ENCODE measurements at regions not wholly inside any gene's neighbourhood (a gene's known extent, or its start where the extent isn't known, plus 50 kb on each side); places are given as distances from the start of the nearest gene placed in this dataset.

DNA sequence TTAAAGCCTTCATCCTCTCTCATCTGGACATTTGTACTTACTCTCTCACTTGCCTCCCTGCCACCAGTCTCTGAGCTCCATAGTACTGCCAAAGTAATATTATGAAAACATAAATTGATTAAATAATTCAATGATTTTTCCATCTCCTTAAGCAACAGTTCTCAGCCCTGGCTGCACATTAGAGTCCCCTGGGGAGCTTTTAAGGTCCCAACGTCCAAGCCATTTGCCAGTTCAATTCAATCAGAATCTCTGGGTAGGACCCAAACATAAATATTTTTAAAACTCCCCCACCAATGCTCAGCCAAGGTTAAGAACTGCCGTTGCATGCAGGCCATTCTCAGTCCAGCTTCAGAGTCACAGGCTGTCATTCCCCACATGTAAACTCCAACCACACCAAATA lies 114.4 kb upstream of the BMAL1 start:
- H3K4me3 ChIP-seq (ENCODE audit: low read depth in 2 of 2, low read length in 2 of 2) = no peak overlapping the region
- no peak for ATAC-seq
- no peaks in the 10 kb centered on the region for H3K4me1 ChIP-seq (ENCODE audit: control insufficient read depth, insufficient read depth, low read length)
- DNase-seq (ENCODE audit: low read depth, low spot score) = no peak
- intact Hi-C loops (cut with micrococcal nuclease; ENCODE audit: unreplicated experiment) (no loop called here), in situ Hi-C loops (cut with HindIII; ENCODE audit: low pct_unique_long_range_greater_than_20kb, low sequenced_read_pairs) (no loop called here)
- H3K27me3 ChIP-seq (ENCODE audit: control insufficient read depth, insufficient read depth, low read length) = peaks cover 8% of the 10 kb centered on the region
- TF ChIP-seq SIN3A (IDR thresholded peaks at IDR 0.05; ENCODE audit: borderline replicate concordance, insufficient read depth, low read depth, low read length) (no peak), CTCF (IDR thresholded peaks at IDR 0.05) (no peak), TCF7L2 (IDR thresholded peaks at IDR 0.05; ENCODE audit: low read depth, low read length) (no peak)
- POLR2A ChIA-PET = no interaction called here
- no peaks in the 10 kb centered on the region for H3K9me3 ChIP-seq (ENCODE audit: control insufficient read depth, insufficient read depth, low read depth, low read length)
- CTCF ChIA-PET = no interaction called here
- no TSS peak for BruUV-seq (replicated peaks)
- no peaks in the 10 kb centered on the region for H3K36me3 ChIP-seq (ENCODE audit: control insufficient read depth, insufficient read depth, low read length)
- H3K27ac ChIP-seq (ENCODE audit: low read length) = no peak overlapping the region

DNA sequence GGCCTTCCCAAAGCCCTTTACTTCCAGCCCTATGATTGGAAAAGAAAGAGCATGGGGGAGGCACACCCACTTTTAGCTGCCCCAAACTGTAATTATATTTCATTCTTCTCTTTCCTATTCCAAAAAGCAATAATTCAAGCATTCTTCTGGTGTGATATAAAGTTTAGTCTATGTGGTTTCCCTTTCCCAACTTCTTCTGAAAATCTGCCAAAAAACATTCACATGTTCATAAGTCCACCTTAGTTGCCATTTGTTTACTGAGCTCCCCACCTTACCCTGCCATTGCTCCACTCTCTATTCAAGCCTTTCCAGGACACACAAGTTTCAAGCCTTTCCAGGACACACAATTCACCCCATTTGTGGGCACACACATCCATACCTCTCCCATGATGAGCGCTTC lies 111.6 kb upstream of the BMAL1 start:
- CTCF ChIA-PET = no interaction called here
- no TSS peak for BruUV-seq (replicated peaks)
- DNase-seq (ENCODE audit: low read depth, low spot score) (no peak), ATAC-seq (no peak)
- peaks cover 3% of the 10 kb centered on the region; the same call in 1 of the 2 replicates for H3K27me3 ChIP-seq (ENCODE audit: control insufficient read depth, insufficient read depth, low read length)
- H3K4me3 ChIP-seq (ENCODE audit: low read depth in 2 of 2, low read length in 2 of 2) = no peak overlapping the region
- no peaks in the 10 kb centered on the region for H3K4me1 ChIP-seq (ENCODE audit: control insufficient read depth, insufficient read depth, low read length)
- no peak overlapping the region for H3K27ac ChIP-seq (ENCODE audit: low read length)
- intact Hi-C loops (cut with micrococcal nuclease; ENCODE audit: unreplicated experiment) = no loop called here
- no peak for TF ChIP-seq TCF7L2 (IDR thresholded peaks at IDR 0.05; ENCODE audit: low read depth, low read length)
- no peak for TF ChIP-seq SIN3A (IDR thresholded peaks at IDR 0.05; ENCODE audit: borderline replicate concordance, insufficient read depth, low read depth, low read length)
- no peak for TF ChIP-seq POLR2AphosphoS5 (IDR thresholded peaks at IDR 0.05; ENCODE audit: low read depth, low read length)
- TF ChIP-seq REST (IDR thresholded peaks at IDR 0.05; ENCODE audit: insufficient read depth in 1 of 2, low read depth in 2 of 2, low read length in 1 of 2) = no peak
- no peak for TF ChIP-seq CTCF (IDR thresholded peaks at IDR 0.05)
- in situ Hi-C loops (cut with HindIII; ENCODE audit: low pct_unique_long_range_greater_than_20kb, low sequenced_read_pairs) = no loop called here
- no peaks in the 10 kb centered on the region for H3K36me3 ChIP-seq (ENCODE audit: control insufficient read depth, insufficient read depth, low read length)
- POLR2A ChIA-PET = no interaction called here
- no peaks in the 10 kb centered on the region for H3K9me3 ChIP-seq (ENCODE audit: control insufficient read depth, insufficient read depth, low read depth, low read length)

DNA sequence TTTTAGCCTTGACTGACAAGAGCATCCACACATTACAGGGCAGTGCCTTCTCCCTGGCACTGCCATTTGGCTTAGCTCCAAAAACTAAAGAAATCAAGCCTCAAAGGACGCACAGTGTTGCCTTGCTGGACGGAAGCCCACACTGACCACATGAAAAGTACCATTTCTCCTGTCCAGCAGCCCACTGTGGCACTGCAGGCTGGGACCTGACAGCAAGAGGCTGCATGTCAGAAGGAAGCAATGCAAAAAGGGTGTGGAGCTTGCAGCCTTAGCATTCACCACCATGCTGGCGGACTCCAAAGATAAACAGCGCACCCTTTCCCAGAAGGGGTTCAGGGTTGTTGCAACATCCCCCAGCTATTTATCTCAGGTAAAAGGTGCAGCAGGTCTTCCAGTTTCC lies 109.3 kb upstream of the BMAL1 start:
- BruUV-seq (replicated peaks) = no TSS peak
- DNase-seq (ENCODE audit: low read depth, low spot score) = no peak
- in situ Hi-C loops (cut with HindIII; ENCODE audit: low pct_unique_long_range_greater_than_20kb, low sequenced_read_pairs) = no loop called here

More for the DNA sequence above, 109.3 kb upstream of the BMAL1 start:
- ATAC-seq = no peak
- intact Hi-C loops (cut with micrococcal nuclease; ENCODE audit: unreplicated experiment) = no loop called here
- no peaks in the 10 kb centered on the region for H3K9me3 ChIP-seq (ENCODE audit: control insufficient read depth, insufficient read depth, low read depth, low read length)
- peaks cover 4% of the 10 kb centered on the region; the same call in 1 of the 2 replicates for H3K27me3 ChIP-seq (ENCODE audit: control insufficient read depth, insufficient read depth, low read length)
- ChIA-PET CTCF (no interaction called here), POLR2A (no interaction called here)
- no peak overlapping the region for H3K4me3 ChIP-seq (ENCODE audit: low read depth in 2 of 2, low read length in 2 of 2)
- no peak overlapping the region for H3K27ac ChIP-seq (ENCODE audit: low read length)
- no peaks in the 10 kb centered on the region for H3K36me3 ChIP-seq (ENCODE audit: control insufficient read depth, insufficient read depth, low read length)
- no peaks in the 10 kb centered on the region for H3K4me1 ChIP-seq (ENCODE audit: control insufficient read depth, insufficient read depth, low read length)
- no peak for TF ChIP-seq SIN3A (IDR thresholded peaks at IDR 0.05; ENCODE audit: borderline replicate concordance, insufficient read depth, low read depth, low read length)
- TF ChIP-seq POLR2AphosphoS5 (IDR thresholded peaks at IDR 0.05; ENCODE audit: low read depth, low read length) = no peak
- no peak for TF ChIP-seq TCF7L2 (IDR thresholded peaks at IDR 0.05; ENCODE audit: low read depth, low read length)
- TF ChIP-seq CTCF (IDR thresholded peaks at IDR 0.05) = no peak
- TF ChIP-seq REST (IDR thresholded peaks at IDR 0.05; ENCODE audit: insufficient read depth in 1 of 2, low read depth in 2 of 2, low read length in 1 of 2) = no peak

Data from Panc1 (cell line).